ENCODE measurements at regions not wholly inside any gene's neighbourhood (a gene's known extent, or its start where the extent isn't known, plus 50 kb on each side); places are given as distances from the start of the nearest gene placed in this dataset.
A peak's percentile ranks its signal among the peaks of the same experiment; 100 is the strongest.

- TF ChIP-seq CTCF (IDR thresholded peaks at IDR 0.05; ENCODE audit: insufficient read depth, low read length, poor library complexity, severe bottlenecking): no peak
- peak; percentile 71 for DNase-seq (ENCODE audit: low read depth)
- H3K4me3 ChIP-seq (ENCODE audit: low read depth, low read length): no peak overlapping the region
- no peaks in the 10 kb centered on the region for H3K36me3 ChIP-seq (ENCODE audit: control insufficient read depth, insufficient read depth, low read length)
- H3K27me3 ChIP-seq (ENCODE audit: control insufficient read depth, insufficient read depth, low read length): no peaks in the 10 kb centered on the region
Observed at GRCh38 chr9:110076894-110077725, 130.8 kb downstream of the C9orf152 start.

GRCh38 chr9:110077925-110078324 is 130.0 kb downstream of the C9orf152 start:
- Histone ChIP-seq H3K4me3 (ENCODE audit: low read depth, low read length) (no peak overlapping the region), H3K27me3 (ENCODE audit: control insufficient read depth, insufficient read depth, low read length) (no peaks in the 10 kb centered on the region), H3K36me3 (ENCODE audit: control insufficient read depth, insufficient read depth, low read length) (no peaks in the 10 kb centered on the region)
- DNase-seq (ENCODE audit: low read depth): no peak
- no peak for TF ChIP-seq CTCF (IDR thresholded peaks at IDR 0.05; ENCODE audit: insufficient read depth, low read length, poor library complexity, severe bottlenecking)

GRCh38 chr9:110078604-110079003 is 129.4 kb downstream of the C9orf152 start:
- no peaks in the 10 kb centered on the region for H3K36me3 ChIP-seq (ENCODE audit: control insufficient read depth, insufficient read depth, low read length)
- no peak overlapping the region for H3K4me3 ChIP-seq (ENCODE audit: low read depth, low read length)
- no peak for DNase-seq (ENCODE audit: low read depth)
- TF ChIP-seq CTCF (IDR thresholded peaks at IDR 0.05; ENCODE audit: insufficient read depth, low read length, poor library complexity, severe bottlenecking): no peak
- no peaks in the 10 kb centered on the region for H3K27me3 ChIP-seq (ENCODE audit: control insufficient read depth, insufficient read depth, low read length)

- H3K27me3 ChIP-seq (ENCODE audit: control insufficient read depth, insufficient read depth, low read length): no peaks in the 10 kb centered on the region
- no peak for DNase-seq (ENCODE audit: low read depth)
- no peak for TF ChIP-seq CTCF (IDR thresholded peaks at IDR 0.05; ENCODE audit: insufficient read depth, low read length, poor library complexity, severe bottlenecking)
- no peak overlapping the region for H3K4me3 ChIP-seq (ENCODE audit: low read depth, low read length)
- H3K36me3 ChIP-seq (ENCODE audit: control insufficient read depth, insufficient read depth, low read length): no peaks in the 10 kb centered on the region
Observed at GRCh38 chr9:110081395-110081794, 126.6 kb downstream of the C9orf152 start.

- no peak for TF ChIP-seq CTCF (IDR thresholded peaks at IDR 0.05; ENCODE audit: insufficient read depth, low read length, poor library complexity, severe bottlenecking)
- no peak overlapping the region for H3K4me3 ChIP-seq (ENCODE audit: low read depth, low read length)
- H3K36me3 ChIP-seq (ENCODE audit: control insufficient read depth, insufficient read depth, low read length): no peaks in the 10 kb centered on the region
- H3K27me3 ChIP-seq (ENCODE audit: control insufficient read depth, insufficient read depth, low read length): no peaks in the 10 kb centered on the region
- no peak for DNase-seq (ENCODE audit: low read depth)
Observed at GRCh38 chr9:110083866-110084265, 124.1 kb downstream of the C9orf152 start.

- Histone ChIP-seq H3K4me3 (ENCODE audit: low read depth, low read length) (no peak overlapping the region), H3K27me3 (ENCODE audit: control insufficient read depth, insufficient read depth, low read length) (no peaks in the 10 kb centered on the region), H3K36me3 (ENCODE audit: control insufficient read depth, insufficient read depth, low read length) (no peaks in the 10 kb centered on the region)
- no peak for DNase-seq (ENCODE audit: low read depth)
- TF ChIP-seq CTCF (IDR thresholded peaks at IDR 0.05; ENCODE audit: insufficient read depth, low read length, poor library complexity, severe bottlenecking): no peak
Observed at GRCh38 chr9:110086537-110086936, 121.4 kb downstream of the C9orf152 start.
